Esophagus (tissue), 2 donors: ENCODE measurements at regions not wholly inside any gene's neighbourhood (a gene's known extent, or its start where the extent isn't known, plus 50 kb on each side); places are given as distances from the start of the nearest gene placed in this dataset.

Experiments
- H3K27ac ChIP-seq, 2 donors: one replicate each; pipeline ENCODE4 v1.5.1; 2013; ENCODE audit warnings: low read depth in 2 of 2, mild to moderate bottlenecking in 2 of 2, inconsistent platforms in 1 of 2, low read length in 1 of 2, moderate library complexity in 1 of 2
- H3K27me3 ChIP-seq, 2 donors: one replicate each; pipeline ENCODE4 v1.6.1; 2013; ENCODE audit warnings: low read length in 2 of 2, control low read depth in 1 of 2, mild to moderate bottlenecking in 1 of 2; ENCODE audit not compliant: insufficient read depth in 2 of 2, control insufficient read depth in 1 of 2
- H3K36me3 ChIP-seq, 2 donors: one replicate each; pipeline ENCODE4 v1.6.1; 2013; ENCODE audit warnings: low read length in 1 of 2; ENCODE audit not compliant: control insufficient read depth in 2 of 2, insufficient read depth in 2 of 2
- H3K4me1 ChIP-seq, 2 donors: one replicate each; pipeline ENCODE4 v1.6.1; 2013; ENCODE audit warnings: low read length in 1 of 2; ENCODE audit not compliant: control insufficient read depth in 2 of 2, insufficient read depth in 2 of 2
- H3K4me3 ChIP-seq, 2 donors: one replicate each; pipeline ENCODE4 v1.5.1; 2013; ENCODE audit warnings: low read length in 2 of 2, mild to moderate bottlenecking in 2 of 2, low read depth in 1 of 2, moderate library complexity in 1 of 2
- H3K9me3 ChIP-seq, 2 donors: one replicate each; pipeline ENCODE4 v1.6.1; 2013; ENCODE audit warnings: mild to moderate bottlenecking in 2 of 2, low read depth in 1 of 2, low read length in 1 of 2, moderate library complexity in 1 of 2; ENCODE audit not compliant: control insufficient read depth in 2 of 2, insufficient read depth in 1 of 2
- WGBS, 2 donors: extraction: QIAGEN DNeasy Blood & Tissue Kit; methylation state at CpG; one replicate each; pipeline ENCODE4 v1.1.7; 2013; 5-methylcytosine and 5-hydroxymethylcytosine counted together
- donor health status: healthy with polysubstance abuse.
- donor health status: Bipolar disorder and iron deficiency.

GRCh38 chr6:105593056-105593690 lies 190.3 kb upstream of the PREP start:
- Histone ChIP-seq H3K27ac (peak overlapping the region in 1 of 2 donors; percentile 15), H3K4me3 (no peak overlapping the region), H3K9me3 (no peaks in the 10 kb centered on the region), H3K4me1 (no peaks in the 10 kb centered on the region), H3K27me3 (no peaks in the 10 kb centered on the region), H3K36me3 (no peaks in the 10 kb centered on the region)
- 69 to 72% methylated on average over 4 of the region's 4 CpGs for WGBS, 2 donors

- no peaks in the 10 kb centered on the region for H3K27me3 ChIP-seq
- peak overlapping the region in 1 of 2 donors; percentile 37 for H3K27ac ChIP-seq
- H3K36me3 ChIP-seq = no peaks in the 10 kb centered on the region
- no peaks in the 10 kb centered on the region for H3K9me3 ChIP-seq
- 53 to 74% methylated on average over 2 of the region's 2 CpGs for WGBS, 2 donors
- no peak overlapping the region for H3K4me3 ChIP-seq
- H3K4me1 ChIP-seq = no peaks in the 10 kb centered on the region
Observed at GRCh38 chr6:105592329-105592728, 189.4 kb upstream of the PREP start.

GRCh38 chr6:105591053-105591452 lies 188.2 kb upstream of the PREP start:
- Histone ChIP-seq H3K27me3 (no peaks in the 10 kb centered on the region), H3K36me3 (no peaks in the 10 kb centered on the region), H3K27ac (no peak overlapping the region), H3K4me3 (no peak overlapping the region), H3K4me1 (no peaks in the 10 kb centered on the region), H3K9me3 (peaks cover 0 to 1% of the 10 kb centered on the region in 2 donors)
- 80 to 87% methylated on average over 2 of the region's 2 CpGs for WGBS, 2 donors

GRCh38 chr6:105588123-105588710 lies 185.3 kb upstream of the PREP start:
- H3K4me3 ChIP-seq = no peak overlapping the region
- H3K4me1 ChIP-seq = no peaks in the 10 kb centered on the region
- H3K27me3 ChIP-seq = no peaks in the 10 kb centered on the region
- no peak overlapping the region for H3K27ac ChIP-seq
- 84 to 91% methylated on average over 6 of the region's 6 CpGs for WGBS, 2 donors
- H3K36me3 ChIP-seq = no peaks in the 10 kb centered on the region
- H3K9me3 ChIP-seq = peaks cover 0 to 1% of the 10 kb centered on the region in 2 donors

- Histone ChIP-seq H3K27ac (no peak overlapping the region), H3K36me3 (no peaks in the 10 kb centered on the region), H3K4me1 (no peaks in the 10 kb centered on the region), H3K9me3 (peaks cover 0 to 1% of the 10 kb centered on the region in 2 donors), H3K4me3 (no peak overlapping the region), H3K27me3 (no peaks in the 10 kb centered on the region)
- 83 to 84% methylated on average over 23 of the region's 23 CpGs for WGBS, 2 donors
Observed at GRCh38 chr6:105587349-105588122, 184.7 kb upstream of the PREP start.

GRCh38 chr6:105578179-105578707 lies 175.4 kb upstream of the PREP start:
- Histone ChIP-seq H3K4me1 (no peaks in the 10 kb centered on the region), H3K9me3 (no peaks in the 10 kb centered on the region), H3K36me3 (no peaks in the 10 kb centered on the region), H3K27ac (no peak overlapping the region), H3K27me3 (no peaks in the 10 kb centered on the region), H3K4me3 (no peak overlapping the region)
- WGBS, 2 donors = 44 to 45% methylated on average over 1 of the region's 1 CpG

GRCh38 chr6:105573556-105573955 lies 170.7 kb upstream of the PREP start:
- H3K9me3 ChIP-seq = no peaks in the 10 kb centered on the region
- H3K27ac ChIP-seq = no peak overlapping the region
- no peak overlapping the region for H3K4me3 ChIP-seq
- 59 to 70% methylated on average over 2 of the region's 2 CpGs for WGBS, 2 donors
- no peaks in the 10 kb centered on the region for H3K36me3 ChIP-seq
- H3K4me1 ChIP-seq = no peaks in the 10 kb centered on the region
- H3K27me3 ChIP-seq = no peaks in the 10 kb centered on the region

GRCh38 chr6:105573138-105573537 lies 170.3 kb upstream of the PREP start:
- Histone ChIP-seq H3K27ac (no peak overlapping the region), H3K27me3 (no peaks in the 10 kb centered on the region), H3K9me3 (no peaks in the 10 kb centered on the region), H3K4me3 (no peak overlapping the region), H3K36me3 (no peaks in the 10 kb centered on the region), H3K4me1 (no peaks in the 10 kb centered on the region)
- 66 to 72% methylated on average over 2 of the region's 2 CpGs for WGBS, 2 donors

GRCh38 chr6:105570416-105570815 lies 167.5 kb upstream of the PREP start:
- Histone ChIP-seq H3K27me3 (no peaks in the 10 kb centered on the region), H3K9me3 (no peaks in the 10 kb centered on the region), H3K4me3 (no peak overlapping the region), H3K4me1 (no peaks in the 10 kb centered on the region), H3K36me3 (no peaks in the 10 kb centered on the region), H3K27ac (no peak overlapping the region)
- 69 to 85% methylated on average over 3 of the region's 3 CpGs for WGBS, 2 donors
